ENCODE measurements at regions not wholly inside any gene's neighbourhood (a gene's known extent, or its start where the extent isn't known, plus 50 kb on each side); places are given as distances from the start of the nearest gene placed in this dataset.
"Not testable (repeated sequence)": the region's sequence is repeated elsewhere in the genome, so short reads cannot be mapped to it uniquely, and the experiment has no call there.

- not testable (repeated sequence) for FAIRE-seq; DNase-seq (ENCODE audit: low spot score)
These were observed 450.7 kb downstream of the ZNF33B start for GRCh38 chr10:42187501-42188195.

DNA sequence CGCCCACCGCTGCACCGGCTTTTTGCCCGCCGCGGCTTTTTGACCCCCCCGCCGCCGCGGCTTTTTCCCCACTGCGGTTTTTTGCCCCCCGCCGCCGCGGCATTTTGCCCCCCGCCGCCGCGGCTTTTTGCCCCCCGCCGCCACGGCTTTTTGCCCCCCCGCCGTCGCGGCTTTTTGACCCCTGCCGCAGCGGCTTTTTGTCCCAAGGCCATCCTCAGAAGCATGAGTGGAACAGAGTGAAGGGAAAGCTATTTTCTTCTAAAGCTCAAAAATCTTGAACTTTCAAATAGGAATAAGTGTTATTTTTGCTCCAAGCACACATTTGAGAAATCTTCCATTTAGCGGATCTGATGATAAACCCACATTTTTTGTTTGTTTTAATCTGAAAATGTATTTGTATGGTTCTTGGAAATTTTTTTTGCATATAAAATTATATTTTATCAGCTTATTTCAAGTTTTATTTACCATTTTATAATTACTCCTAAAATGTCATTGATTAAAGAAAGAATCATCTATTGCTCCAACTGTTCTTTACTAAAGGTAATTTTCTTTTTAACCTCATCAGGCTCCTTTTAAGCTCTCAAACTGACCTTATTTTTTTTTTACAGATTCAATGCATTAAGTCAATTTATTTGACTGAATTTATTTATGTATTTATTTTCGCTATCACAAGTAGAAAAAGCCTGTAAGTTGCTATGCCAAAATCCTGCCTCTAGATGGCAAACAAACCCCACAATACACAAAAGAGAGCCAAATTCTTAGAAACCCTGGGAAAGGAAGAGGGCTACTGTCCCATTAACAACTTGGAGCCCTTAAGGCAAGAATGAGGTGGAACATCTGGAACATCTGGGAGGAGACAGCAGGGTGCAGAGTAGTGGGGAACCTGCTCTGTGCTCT lies 460.3 kb downstream of the ZNF33B start:
- FAIRE-seq: peak; percentile 69
- DNase-seq (ENCODE audit: low spot score): peak; percentile 11

DNA sequence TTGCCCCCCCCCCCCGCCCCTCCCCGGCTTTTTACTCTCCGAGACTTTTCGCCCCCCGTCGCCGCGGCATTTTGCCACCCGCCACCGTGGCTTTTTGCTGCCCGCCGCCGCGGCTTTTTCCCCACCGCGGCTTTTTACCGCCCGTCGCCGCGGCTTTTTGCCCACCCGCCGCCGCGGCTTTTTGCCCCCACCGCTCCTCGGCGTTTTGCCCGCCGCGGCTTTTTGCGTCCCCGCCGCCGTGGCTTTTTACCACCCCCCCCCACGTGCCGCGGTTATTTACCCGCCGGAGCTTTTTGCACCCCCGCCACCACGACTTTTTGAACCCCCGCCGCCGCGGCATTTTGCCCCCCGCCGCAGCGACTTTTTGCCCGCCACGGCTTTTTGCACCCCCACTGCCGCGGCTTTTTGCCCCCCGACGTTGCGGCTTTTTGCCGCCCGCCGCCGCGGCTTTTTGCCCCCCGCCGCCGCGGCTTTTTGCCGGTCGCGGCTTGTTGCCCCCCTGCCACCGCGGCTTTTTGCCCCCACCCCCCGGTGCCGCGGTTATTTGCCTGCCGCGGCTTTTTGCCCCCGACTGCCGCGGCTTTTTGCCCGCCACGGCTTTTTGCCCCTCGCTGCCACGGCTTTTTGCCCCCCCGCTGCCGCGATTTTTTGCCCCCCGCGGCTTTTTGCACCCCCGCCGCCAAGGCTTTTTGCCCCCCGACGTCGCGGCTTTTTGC lies 461.1 kb downstream of the ZNF33B start:
- no peak for DNase-seq (ENCODE audit: low spot score)
- FAIRE-seq: no peak

DNA sequence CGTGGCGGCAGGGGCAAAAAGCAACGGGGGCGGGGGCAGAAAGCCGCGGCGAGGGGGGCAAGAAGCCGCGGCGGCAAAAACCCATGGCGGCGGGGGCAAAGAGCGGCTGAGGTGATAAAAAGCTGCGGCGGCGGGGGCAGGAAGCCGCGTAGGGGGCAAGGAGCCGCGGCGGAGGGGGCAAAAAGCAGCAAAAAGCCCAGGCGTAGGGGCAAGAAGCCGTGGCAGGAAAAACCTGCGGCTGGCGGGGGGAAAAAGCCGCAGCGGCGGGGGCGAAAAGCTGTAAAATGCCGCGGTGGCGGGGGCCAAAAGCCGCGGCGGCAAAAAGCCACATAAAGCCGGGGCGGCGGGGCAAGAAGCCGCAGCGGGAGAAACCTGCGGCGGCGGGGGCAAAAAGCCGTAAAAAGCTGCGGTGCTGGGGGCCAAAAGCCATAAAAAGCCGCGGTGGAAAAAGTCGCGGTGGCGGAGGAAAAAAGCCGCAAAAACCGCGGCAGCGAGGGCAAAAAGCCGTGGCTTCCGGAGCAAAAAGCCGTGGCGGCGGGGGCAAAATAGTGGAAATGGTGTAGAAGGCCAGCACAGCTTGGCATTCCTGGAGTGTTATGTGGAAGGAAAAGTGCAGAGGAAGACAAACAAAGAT lies 487.8 kb downstream of the ZNF33B start:
- no peak for FAIRE-seq

GRCh38 chr10:42149722-42150427 lies 488.5 kb downstream of the ZNF33B start:
- FAIRE-seq (no peak), DNase-seq (ENCODE audit: low spot score) (no peak)

More for the DNA sequence above, 487.8 kb downstream of the ZNF33B start:
- DNase-seq (ENCODE audit: low spot score): no peak

DNA sequence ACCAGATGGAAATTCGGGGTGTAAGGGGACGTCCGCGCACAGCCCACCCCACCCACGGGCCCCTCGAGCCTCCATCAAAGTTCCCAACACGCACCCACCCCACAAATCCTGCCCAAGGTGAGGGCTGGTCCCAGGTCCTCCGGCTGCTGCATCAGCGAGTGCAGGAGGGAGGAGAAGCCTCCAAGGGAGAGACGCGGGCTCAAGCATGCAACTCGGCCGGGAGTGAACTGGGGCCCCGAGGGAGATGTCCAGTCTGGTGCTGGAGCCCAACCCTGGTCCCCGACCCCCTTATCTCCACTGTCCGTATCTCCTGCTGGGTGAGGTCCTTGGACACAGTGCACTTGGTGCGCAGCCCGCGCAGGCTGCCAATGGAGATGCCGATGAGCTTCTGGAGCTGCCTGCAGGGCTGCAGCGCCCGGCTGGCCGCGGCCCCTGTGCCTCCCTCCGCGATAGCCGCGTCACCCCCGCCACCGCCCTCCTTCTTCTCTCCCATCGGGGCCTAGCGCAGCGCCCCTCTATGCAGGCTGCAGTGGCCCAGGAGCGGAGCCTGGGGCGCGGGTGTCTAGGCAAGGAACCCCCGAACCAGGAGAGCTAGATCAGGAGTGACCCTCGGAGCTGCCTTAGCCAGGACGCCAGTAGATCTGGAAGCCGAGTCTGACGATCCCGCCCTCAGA lies 489.2 kb downstream of the ZNF33B start:
- DNase-seq (ENCODE audit: low spot score) (no peak), FAIRE-seq (no peak)

DNA sequence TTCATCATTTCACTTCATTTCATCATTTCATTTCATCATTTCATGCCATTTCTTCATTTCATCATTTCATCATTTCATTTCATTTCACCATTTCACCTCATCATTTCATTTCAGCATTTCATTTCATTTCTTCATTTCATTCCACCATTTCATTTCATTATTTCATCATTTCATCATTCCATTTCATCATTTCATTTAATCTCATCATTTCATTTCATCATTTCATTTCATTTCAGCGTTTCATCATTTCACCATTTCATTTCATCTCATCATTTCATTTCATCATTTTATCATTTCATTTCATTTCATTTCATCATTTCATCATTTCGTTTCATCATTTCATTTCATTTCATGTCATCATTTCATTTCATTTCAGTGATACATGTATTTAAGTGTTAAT lies 492.2 kb downstream of the ZNF33B start:
- not testable (repeated sequence) for DNase-seq (ENCODE audit: low spot score)
- peak; percentile 45 for FAIRE-seq

- DNase-seq (ENCODE audit: low spot score); FAIRE-seq: not testable (repeated sequence)
These were observed 500.3 kb downstream of the ZNF33B start for GRCh38 chr10:42138023-42138422.

- FAIRE-seq: no peak
- DNase-seq (ENCODE audit: low spot score): no peak
These were observed 525.3 kb downstream of the ZNF33B start for GRCh38 chr10:42113158-42113450.

GRCh38 chr10:42112331-42113157 lies 525.8 kb downstream of the ZNF33B start:
- FAIRE-seq: no peak
- DNase-seq (ENCODE audit: low spot score): no peak

- DNase-seq (ENCODE audit: low spot score) (no peak), FAIRE-seq (no peak)
These were observed 526.6 kb downstream of the ZNF33B start for GRCh38 chr10:42111661-42112330.

GRCh38 chr10:42111076-42111475 lies 527.3 kb downstream of the ZNF33B start:
- no peak for FAIRE-seq
- DNase-seq (ENCODE audit: low spot score): no peak

Data from RCC 7860 (cell line).